ENCODE measurements at regions not wholly inside any gene's neighbourhood (a gene's known extent, or its start where the extent isn't known, plus 50 kb on each side); places are given as distances from the start of the nearest gene placed in this dataset.

- no peak overlapping the region for H3K27ac ChIP-seq (ENCODE audit: low read depth)
- no peaks in the 10 kb centered on the region for H3F3A ChIP-seq (replicated peaks; ENCODE audit: low read depth)
- H3K27me3 Mint-ChIP-seq (ENCODE audit: insufficient read depth, low read depth, poor library complexity): peaks cover 8% of the 10 kb centered on the region
- H4K20me1 ChIP-seq (replicated peaks; ENCODE audit: insufficient read depth): no peaks in the 10 kb centered on the region
- H3K27me3 ChIP-seq (ENCODE audit: insufficient read depth): no peaks in the 10 kb centered on the region
- peaks cover 30% of the 10 kb centered on the region for H3K9me3 Mint-ChIP-seq
- no peaks in the 10 kb centered on the region for H3K79me2 ChIP-seq (replicated peaks; ENCODE audit: insufficient read depth)
- no peak overlapping the region for H3K4me3 ChIP-seq
- H3K4me2 ChIP-seq: no peak overlapping the region
- no peak overlapping the region for H3K27ac Mint-ChIP-seq
- H2AFZ ChIP-seq: no peak overlapping the region
- no peaks in the 10 kb centered on the region for H3K4me1 ChIP-seq (ENCODE audit: insufficient read depth)
- TF ChIP-seq NANOG (IDR thresholded peaks at IDR 0.05; ENCODE audit: borderline replicate concordance) (no peak), EZH2 (IDR thresholded peaks at IDR 0.05; ENCODE audit: low read depth, unreplicated experiment) (no peak), JUNB (IDR thresholded peaks at IDR 0.05; ENCODE audit: unreplicated experiment) (no peak), ETS1 (IDR thresholded peaks at IDR 0.05) (no peak), STAT1 (IDR thresholded peaks at IDR 0.05; ENCODE audit: unreplicated experiment) (no peak), ZNF114 (CRISPR knock-in tag; IDR thresholded peaks at IDR 0.05) (no peak), CREB1 (CRISPR knock-in tag; IDR thresholded peaks at IDR 0.05; ENCODE audit: low read depth) (no peak)
- no peak for DNase-seq (ENCODE audit: low spot score)
- peaks cover 4% of the 10 kb centered on the region for H3K4me1 Mint-ChIP-seq
- no peak for ATAC-seq
- peaks cover 13% of the 10 kb centered on the region; the same call in 1 of the 2 replicates for H3K36me3 ChIP-seq (ENCODE audit: insufficient read depth)
- H3K36me3 Mint-ChIP-seq (ENCODE audit: low read depth): peaks cover 11% of the 10 kb centered on the region; the same call in 2 of the 3 replicates
- no peaks in the 10 kb centered on the region for H3K9me2 ChIP-seq (ENCODE audit: insufficient read depth)
- no peak overlapping the region for H3K4me3 Mint-ChIP-seq
Measured at GRCh38 chr6:170117111-170117972, 173.5 kb downstream of the DLL1 start.

- H3K27me3 ChIP-seq (ENCODE audit: insufficient read depth): no peaks in the 10 kb centered on the region
- H3K36me3 ChIP-seq (ENCODE audit: insufficient read depth): peaks cover 9% of the 10 kb centered on the region; the same call in 1 of the 2 replicates
- H3K4me3 ChIP-seq: no peak overlapping the region
- H3K27me3 Mint-ChIP-seq (ENCODE audit: insufficient read depth, low read depth, poor library complexity): peaks cover 8% of the 10 kb centered on the region
- DNase-seq (ENCODE audit: low spot score) (no peak), ATAC-seq (peak; percentile 50)
- TF ChIP-seq JUNB (IDR thresholded peaks at IDR 0.05; ENCODE audit: unreplicated experiment): no peak
- TF ChIP-seq STAT1 (IDR thresholded peaks at IDR 0.05; ENCODE audit: unreplicated experiment): no peak
- no peak for TF ChIP-seq CTCF (conservative IDR thresholded peaks at IDR 0.05; ENCODE audit: low read depth in 2 of 2)
- no peak for TF ChIP-seq NANOG (IDR thresholded peaks at IDR 0.05; ENCODE audit: borderline replicate concordance)
- TF ChIP-seq ETS1 (IDR thresholded peaks at IDR 0.05): no peak
- H3K27ac Mint-ChIP-seq: no peak overlapping the region
- H3K27ac ChIP-seq (ENCODE audit: low read depth): no peak overlapping the region
- H3F3A ChIP-seq (replicated peaks; ENCODE audit: low read depth): no peaks in the 10 kb centered on the region
- no peaks in the 10 kb centered on the region for H3K79me2 ChIP-seq (replicated peaks; ENCODE audit: insufficient read depth)
- no peak overlapping the region for H3K4me2 ChIP-seq
- peaks cover 10% of the 10 kb centered on the region; the same call in 2 of the 3 replicates for H3K36me3 Mint-ChIP-seq (ENCODE audit: low read depth)
- H3K4me1 Mint-ChIP-seq: peaks cover 4% of the 10 kb centered on the region
- no peaks in the 10 kb centered on the region for H3K9me2 ChIP-seq (ENCODE audit: insufficient read depth)
- H3K9me3 Mint-ChIP-seq: peaks cover 25% of the 10 kb centered on the region
- H3K4me3 Mint-ChIP-seq: no peak overlapping the region
- H4K20me1 ChIP-seq (replicated peaks; ENCODE audit: insufficient read depth): no peaks in the 10 kb centered on the region
- H3K4me1 ChIP-seq (ENCODE audit: insufficient read depth): no peaks in the 10 kb centered on the region
- H2AFZ ChIP-seq: no peak overlapping the region
Measured at GRCh38 chr6:170116636-170117035, 174.2 kb downstream of the DLL1 start.

Data from GM23338 (cell line).